ENCODE measurements at regions not wholly inside any gene's neighbourhood (a gene's known extent, or its start where the extent isn't known, plus 50 kb on each side); places are given as distances from the start of the nearest gene placed in this dataset.

GRCh38 chr17:36779550-36779949 is 157.7 kb upstream of the LHX1 start:
- TF ChIP-seq ZNF2 (tag by site-specific recombination; IDR thresholded peaks at IDR 0.05) (no peak), GFI1B (tag by site-specific recombination; IDR thresholded peaks at IDR 0.05) (no peak)
- H3K9me3 ChIP-seq (ENCODE audit: control insufficient read depth, insufficient read depth, low read depth, low read length): no peaks in the 10 kb centered on the region
- H3K36me3 ChIP-seq (ENCODE audit: control insufficient read depth in 2 of 2, insufficient read depth in 1 of 2, low read length in 2 of 2): no peaks in the 10 kb centered on the region
- H3K4me3 ChIP-seq (ENCODE audit: low read depth, low read length): no peak overlapping the region
- H3K27ac ChIP-seq (ENCODE audit: extremely low read depth, low read depth, low read length): no peak overlapping the region
- H3K4me1 ChIP-seq (ENCODE audit: control insufficient read depth, insufficient read depth, low read length): no peaks in the 10 kb centered on the region
- POLR2A ChIA-PET: no interaction called here
- CTCF ChIA-PET: interaction anchor here (0.7 to 0.9 kb wide), 2 partner anchors 168 to 594 kb away, joined by 3 read pairs; no protein-coding TSS in a partner anchor

GRCh38 chr17:36784633-36785032 is 152.6 kb upstream of the LHX1 start:
- H3K4me1 ChIP-seq (ENCODE audit: control insufficient read depth, insufficient read depth, low read length): no peaks in the 10 kb centered on the region
- no peak for TF ChIP-seq ZNF677 (tag by site-specific recombination; IDR thresholded peaks at IDR 0.05)
- no peak for TF ChIP-seq ZNF362 (tag by site-specific recombination; IDR thresholded peaks at IDR 0.05)
- TF ChIP-seq ZBTB11 (tag by site-specific recombination; conservative IDR thresholded peaks at IDR 0.05; ENCODE audit: low read depth): no peak
- no peak for TF ChIP-seq ZNF473 (tag by site-specific recombination; IDR thresholded peaks at IDR 0.05)
- TF ChIP-seq ZNF335 (tag by site-specific recombination; conservative IDR thresholded peaks at IDR 0.05): no peak
- no peak for TF ChIP-seq ZNF785 (tag by site-specific recombination; IDR thresholded peaks at IDR 0.05)
- TF ChIP-seq ZNF311 (tag by site-specific recombination; IDR thresholded peaks at IDR 0.05; ENCODE audit: borderline replicate concordance): no peak
- TF ChIP-seq ZSCAN18 (tag by site-specific recombination; IDR thresholded peaks at IDR 0.05): no peak
- TF ChIP-seq ZNF664 (tag by site-specific recombination; IDR thresholded peaks at IDR 0.05): no peak
- no peak for TF ChIP-seq ZNF2 (tag by site-specific recombination; IDR thresholded peaks at IDR 0.05)
- TF ChIP-seq WT1 (tag by site-specific recombination; IDR thresholded peaks at IDR 0.05): no peak
- no peak for TF ChIP-seq PRDM1 (tag by site-specific recombination; IDR thresholded peaks at IDR 0.05)
- no peak for TF ChIP-seq ZNF214 (tag by site-specific recombination; IDR thresholded peaks at IDR 0.05; ENCODE audit: borderline replicate concordance)
- no peak for TF ChIP-seq ZNF133 (tag by site-specific recombination; IDR thresholded peaks at IDR 0.05)
- no peak for TF ChIP-seq ZNF510 (tag by site-specific recombination; IDR thresholded peaks at IDR 0.05; ENCODE audit: insufficient replicate concordance)
- TF ChIP-seq ZSCAN16 (tag by site-specific recombination; IDR thresholded peaks at IDR 0.05): no peak
- TF ChIP-seq KLF1 (tag by site-specific recombination; IDR thresholded peaks at IDR 0.05): no peak
- TF ChIP-seq ZNF488 (tag by site-specific recombination; IDR thresholded peaks at IDR 0.05): no peak
- TF ChIP-seq ZNF521 (tag by site-specific recombination; IDR thresholded peaks at IDR 0.05): no peak
- no peak for TF ChIP-seq ZSCAN23 (tag by site-specific recombination; IDR thresholded peaks at IDR 0.05)
- H3K4me3 ChIP-seq (ENCODE audit: low read depth, low read length): no peak overlapping the region
- CTCF ChIA-PET: no interaction called here
- H3K36me3 ChIP-seq (ENCODE audit: control insufficient read depth in 2 of 2, insufficient read depth in 1 of 2, low read length in 2 of 2): no peaks in the 10 kb centered on the region
- H3K9me3 ChIP-seq (ENCODE audit: control insufficient read depth, insufficient read depth, low read depth, low read length): no peaks in the 10 kb centered on the region
- no peak overlapping the region for H3K27ac ChIP-seq (ENCODE audit: extremely low read depth, low read depth, low read length)
- POLR2A ChIA-PET: no interaction called here

All from HEK293 (cell line).